ENCODE measurements at regions not wholly inside any gene's neighbourhood (a gene's known extent, or its start where the extent isn't known, plus 50 kb on each side); places are given as distances from the start of the nearest gene placed in this dataset.
A peak's percentile ranks its signal among the peaks of the same experiment; 100 is the strongest.

GRCh38 chr10:8768852-8769251 lies 714.4 kb downstream of the GATA3 start:
- Histone ChIP-seq H4K8ac (ENCODE audit: low read depth, low read length) (no peak overlapping the region), H3K27ac (ENCODE audit: low read depth, low read length) (no peak overlapping the region), H3K4me1 (ENCODE audit: control insufficient read depth, low read depth, low read length) (no peaks in the 10 kb centered on the region), H3K9ac (ENCODE audit: low read length) (no peak overlapping the region), H3K4me3 (ENCODE audit: low read length) (no peak overlapping the region), H3K4ac (ENCODE audit: low read depth, low read length) (no peak overlapping the region), H2BK120ac (ENCODE audit: low read depth, low read length) (no peak overlapping the region), H3K18ac (ENCODE audit: low read length) (no peak overlapping the region), H2BK5ac (ENCODE audit: low read length) (no peak overlapping the region), H3K4me2 (ENCODE audit: low read length) (no peak overlapping the region), H3K79me1 (ENCODE audit: low read length) (no peaks in the 10 kb centered on the region), H3K27me3 (ENCODE audit: insufficient read depth, low read length, poor library complexity) (no peaks in the 10 kb centered on the region), H2AK5ac (ENCODE audit: low read length) (no peak overlapping the region), H3K23ac (ENCODE audit: low read length) (no peak overlapping the region), H2BK15ac (replicated peaks; ENCODE audit: low read depth) (no peak overlapping the region), H4K5ac (ENCODE audit: low read length) (no peak overlapping the region), H3K79me2 (ENCODE audit: control insufficient read depth, insufficient read depth, low read length) (no peaks in the 10 kb centered on the region), H3K36me3 (ENCODE audit: control insufficient read depth, insufficient read depth, low read length) (no peaks in the 10 kb centered on the region), H3K56ac (ENCODE audit: low read length) (no peak overlapping the region)
- DNase-seq, result peak; percentile 43
- no CpG with 5 or more reads among the region's 3 CpGs for WGBS (ENCODE audit: extremely low coverage, insufficient coverage, low lambda C conversion rate)

- no peak overlapping the region for H3K4me3 ChIP-seq (ENCODE audit: low read length)
- no CpG with 5 or more reads among the region's 3 CpGs for WGBS (ENCODE audit: extremely low coverage, insufficient coverage, low lambda C conversion rate)
- H3K79me1 ChIP-seq (ENCODE audit: low read length), result no peaks in the 10 kb centered on the region
- H3K9ac ChIP-seq (ENCODE audit: low read length), result no peak overlapping the region
- no peak overlapping the region for H2BK5ac ChIP-seq (ENCODE audit: low read length)
- no peak overlapping the region for H3K27ac ChIP-seq (ENCODE audit: low read depth, low read length)
- H3K4me1 ChIP-seq (ENCODE audit: control insufficient read depth, low read depth, low read length), result no peaks in the 10 kb centered on the region
- H3K56ac ChIP-seq (ENCODE audit: low read length), result no peak overlapping the region
- no peak overlapping the region for H3K4ac ChIP-seq (ENCODE audit: low read depth, low read length)
- no peaks in the 10 kb centered on the region for H3K79me2 ChIP-seq (ENCODE audit: control insufficient read depth, insufficient read depth, low read length)
- no peak overlapping the region for H3K4me2 ChIP-seq (ENCODE audit: low read length)
- no peaks in the 10 kb centered on the region for H3K27me3 ChIP-seq (ENCODE audit: insufficient read depth, low read length, poor library complexity)
- H4K5ac ChIP-seq (ENCODE audit: low read length), result no peak overlapping the region
- H3K18ac ChIP-seq (ENCODE audit: low read length), result no peak overlapping the region
- DNase-seq, result no peak
- no peak overlapping the region for H2BK15ac ChIP-seq (replicated peaks; ENCODE audit: low read depth)
- H4K8ac ChIP-seq (ENCODE audit: low read depth, low read length), result no peak overlapping the region
- H2AK5ac ChIP-seq (ENCODE audit: low read length), result no peak overlapping the region
- H3K36me3 ChIP-seq (ENCODE audit: control insufficient read depth, insufficient read depth, low read length), result no peaks in the 10 kb centered on the region
- no peak overlapping the region for H2BK120ac ChIP-seq (ENCODE audit: low read depth, low read length)
- no peak overlapping the region for H3K23ac ChIP-seq (ENCODE audit: low read length)
Measured at GRCh38 chr10:8776926-8777622, 722.6 kb downstream of the GATA3 start.

GRCh38 chr10:8778713-8779112 lies 724.2 kb downstream of the GATA3 start:
- Histone ChIP-seq H3K79me2 (ENCODE audit: control insufficient read depth, insufficient read depth, low read length) (no peaks in the 10 kb centered on the region), H2BK15ac (replicated peaks; ENCODE audit: low read depth) (no peak overlapping the region), H2BK5ac (ENCODE audit: low read length) (no peak overlapping the region), H3K4me3 (ENCODE audit: low read length) (no peak overlapping the region), H3K9ac (ENCODE audit: low read length) (no peak overlapping the region), H3K27ac (ENCODE audit: low read depth, low read length) (no peak overlapping the region), H3K23ac (ENCODE audit: low read length) (no peak overlapping the region), H4K8ac (ENCODE audit: low read depth, low read length) (no peak overlapping the region), H3K79me1 (ENCODE audit: low read length) (no peaks in the 10 kb centered on the region), H3K27me3 (ENCODE audit: insufficient read depth, low read length, poor library complexity) (no peaks in the 10 kb centered on the region), H3K4me1 (ENCODE audit: control insufficient read depth, low read depth, low read length) (no peaks in the 10 kb centered on the region), H3K56ac (ENCODE audit: low read length) (no peak overlapping the region), H3K36me3 (ENCODE audit: control insufficient read depth, insufficient read depth, low read length) (no peaks in the 10 kb centered on the region), H3K4ac (ENCODE audit: low read depth, low read length) (no peak overlapping the region), H3K18ac (ENCODE audit: low read length) (no peak overlapping the region), H2BK120ac (ENCODE audit: low read depth, low read length) (no peak overlapping the region), H4K5ac (ENCODE audit: low read length) (no peak overlapping the region), H3K4me2 (ENCODE audit: low read length) (no peak overlapping the region), H2AK5ac (ENCODE audit: low read length) (no peak overlapping the region)
- no CpG with 5 or more reads among the region's 3 CpGs for WGBS (ENCODE audit: extremely low coverage, insufficient coverage, low lambda C conversion rate)
- peak; percentile 70 for DNase-seq

GRCh38 chr10:8787649-8788048 lies 733.2 kb downstream of the GATA3 start:
- Histone ChIP-seq H2AK5ac (ENCODE audit: low read length) (no peak overlapping the region), H3K4me2 (ENCODE audit: low read length) (no peak overlapping the region), H3K18ac (ENCODE audit: low read length) (no peak overlapping the region), H3K36me3 (ENCODE audit: control insufficient read depth, insufficient read depth, low read length) (no peaks in the 10 kb centered on the region), H2BK5ac (ENCODE audit: low read length) (no peak overlapping the region), H3K56ac (ENCODE audit: low read length) (no peak overlapping the region), H3K27ac (ENCODE audit: low read depth, low read length) (no peak overlapping the region), H3K4me1 (ENCODE audit: control insufficient read depth, low read depth, low read length) (no peaks in the 10 kb centered on the region), H2BK120ac (ENCODE audit: low read depth, low read length) (no peak overlapping the region), H3K27me3 (ENCODE audit: insufficient read depth, low read length, poor library complexity) (no peaks in the 10 kb centered on the region), H3K79me2 (ENCODE audit: control insufficient read depth, insufficient read depth, low read length) (no peaks in the 10 kb centered on the region), H4K8ac (ENCODE audit: low read depth, low read length) (no peak overlapping the region), H3K4me3 (ENCODE audit: low read length) (no peak overlapping the region), H3K79me1 (ENCODE audit: low read length) (no peaks in the 10 kb centered on the region), H4K5ac (ENCODE audit: low read length) (no peak overlapping the region), H2BK15ac (replicated peaks; ENCODE audit: low read depth) (no peak overlapping the region), H3K23ac (ENCODE audit: low read length) (no peak overlapping the region), H3K9ac (ENCODE audit: low read length) (no peak overlapping the region), H3K4ac (ENCODE audit: low read depth, low read length) (no peak overlapping the region)
- DNase-seq, result no peak

GRCh38 chr10:8790390-8790789 lies 735.9 kb downstream of the GATA3 start:
- no CpG with 5 or more reads among the region's 1 CpG for WGBS (ENCODE audit: extremely low coverage, insufficient coverage, low lambda C conversion rate)
- H2BK15ac ChIP-seq (replicated peaks; ENCODE audit: low read depth), result no peak overlapping the region
- H3K56ac ChIP-seq (ENCODE audit: low read length), result no peak overlapping the region

DNA sequence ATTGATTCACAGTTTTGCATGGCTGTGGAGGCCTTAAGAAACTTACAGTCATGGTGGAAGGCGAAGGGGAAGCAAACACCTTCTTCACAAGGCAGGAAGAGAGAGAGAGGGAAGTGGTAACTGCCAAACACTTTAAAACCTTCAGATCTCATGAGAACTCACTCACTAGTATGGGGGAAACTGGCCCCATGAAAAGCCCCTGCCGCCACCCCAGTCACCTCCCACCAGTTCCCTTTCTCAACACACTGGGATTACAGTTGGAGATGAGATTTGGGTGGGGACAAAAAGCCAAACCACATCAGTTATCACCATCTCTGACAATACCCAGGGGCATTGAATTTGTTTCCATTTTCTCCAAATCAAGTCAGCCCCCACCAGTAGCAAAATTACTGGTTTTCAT lies 740.4 kb downstream of the GATA3 start:
- H3K56ac ChIP-seq (ENCODE audit: low read length), result no peak overlapping the region
- no peak overlapping the region for H3K4ac ChIP-seq (ENCODE audit: low read depth, low read length)
- no peak overlapping the region for H3K18ac ChIP-seq (ENCODE audit: low read length)
- no peaks in the 10 kb centered on the region for H3K4me1 ChIP-seq (ENCODE audit: control insufficient read depth, low read depth, low read length)
- H2AK5ac ChIP-seq (ENCODE audit: low read length), result no peak overlapping the region
- H4K5ac ChIP-seq (ENCODE audit: low read length), result no peak overlapping the region
- H3K27ac ChIP-seq (ENCODE audit: low read depth, low read length), result no peak overlapping the region
- DNase-seq, result no peak
- H2BK5ac ChIP-seq (ENCODE audit: low read length), result no peak overlapping the region
- no peaks in the 10 kb centered on the region for H3K79me1 ChIP-seq (ENCODE audit: low read length)
- no peaks in the 10 kb centered on the region for H3K36me3 ChIP-seq (ENCODE audit: control insufficient read depth, insufficient read depth, low read length)
- H3K4me2 ChIP-seq (ENCODE audit: low read length), result no peak overlapping the region
- H3K4me3 ChIP-seq (ENCODE audit: low read length), result no peak overlapping the region
- no peak overlapping the region for H2BK15ac ChIP-seq (replicated peaks; ENCODE audit: low read depth)
- no peaks in the 10 kb centered on the region for H3K27me3 ChIP-seq (ENCODE audit: insufficient read depth, low read length, poor library complexity)
- no peak overlapping the region for H2BK120ac ChIP-seq (ENCODE audit: low read depth, low read length)
- H3K23ac ChIP-seq (ENCODE audit: low read length), result no peak overlapping the region
- no CpG with 5 or more reads among the region's 2 CpGs for WGBS (ENCODE audit: extremely low coverage, insufficient coverage, low lambda C conversion rate)
- no peaks in the 10 kb centered on the region for H3K79me2 ChIP-seq (ENCODE audit: control insufficient read depth, insufficient read depth, low read length)
- H4K8ac ChIP-seq (ENCODE audit: low read depth, low read length), result no peak overlapping the region
- no peak overlapping the region for H3K9ac ChIP-seq (ENCODE audit: low read length)

More at GRCh38 chr10:8790390-8790789, 735.9 kb downstream of the GATA3 start:
- H3K4me3 ChIP-seq (ENCODE audit: low read length), result no peak overlapping the region
- no peak overlapping the region for H3K9ac ChIP-seq (ENCODE audit: low read length)
- no peak overlapping the region for H4K8ac ChIP-seq (ENCODE audit: low read depth, low read length)
- DNase-seq, result no peak
- H2BK120ac ChIP-seq (ENCODE audit: low read depth, low read length), result no peak overlapping the region
- H2BK5ac ChIP-seq (ENCODE audit: low read length), result no peak overlapping the region
- no peak overlapping the region for H2AK5ac ChIP-seq (ENCODE audit: low read length)
- H3K4me2 ChIP-seq (ENCODE audit: low read length), result no peak overlapping the region
- H3K27me3 ChIP-seq (ENCODE audit: insufficient read depth, low read length, poor library complexity), result no peaks in the 10 kb centered on the region
- no peak overlapping the region for H3K27ac ChIP-seq (ENCODE audit: low read depth, low read length)
- H3K18ac ChIP-seq (ENCODE audit: low read length), result no peak overlapping the region
- H3K79me2 ChIP-seq (ENCODE audit: control insufficient read depth, insufficient read depth, low read length), result no peaks in the 10 kb centered on the region
- H3K79me1 ChIP-seq (ENCODE audit: low read length), result no peaks in the 10 kb centered on the region
- no peak overlapping the region for H3K23ac ChIP-seq (ENCODE audit: low read length)
- no peaks in the 10 kb centered on the region for H3K4me1 ChIP-seq (ENCODE audit: control insufficient read depth, low read depth, low read length)
- no peak overlapping the region for H4K5ac ChIP-seq (ENCODE audit: low read length)
- H3K4ac ChIP-seq (ENCODE audit: low read depth, low read length), result no peak overlapping the region
- no peaks in the 10 kb centered on the region for H3K36me3 ChIP-seq (ENCODE audit: control insufficient read depth, insufficient read depth, low read length)

Data from mesendoderm (in vitro differentiated cells).